Thyroid gland (tissue), 4 donors: ENCODE measurements at regions not wholly inside any gene's neighbourhood (a gene's known extent, or its start where the extent isn't known, plus 50 kb on each side); places are given as distances from the start of the nearest gene placed in this dataset.

ENCODE experiments used
- DNase-seq, 2 donors: peaks; one replicate each; pipeline ENCODE4 v3.0.0-alpha.2; 2019
- H3K27ac ChIP-seq, 3 donors: fragments of 200-600 bp; sonication (generic); 1 replicate in 2 of 3; 2 replicates in 1 of 3; pipeline ENCODE4 v1.5.1; 2016 to 2019; ENCODE audit warnings: mild to moderate bottlenecking in 1 of 3, moderate library complexity in 1 of 3
- H3K27me3 ChIP-seq: fragments of 200-600 bp; sonication (generic); one replicate; pipeline ENCODE4 v1.5.1; 2019
- H3K36me3 ChIP-seq, 2 donors: fragments of 200-600 bp; sonication (generic); one replicate each; pipeline ENCODE4 v1.5.1; 2016 to 2019
- H3K4me1 ChIP-seq, 2 donors: fragments of 200-600 bp; sonication (generic); one replicate each; pipeline ENCODE4 v1.5.1; 2017 to 2019
- H3K4me3 ChIP-seq, 3 donors: fragments of 200-600 bp; sonication (generic); replicated peaks in 1 of 3; 1 replicate in 2 of 3; 2 replicates in 1 of 3; pipeline ENCODE4 v1.5.1; 2016; ENCODE audit warnings: mild to moderate bottlenecking in 1 of 3
- H3K9me3 ChIP-seq: fragments of 200-600 bp; sonication (generic); one replicate; pipeline ENCODE4 v1.5.1; 2017
- POLR2A ChIP-seq, 2 donors: fragments of 450-650 bp; IDR thresholded peaks; one replicate each; pipeline ENCODE4 v1.6.1; 2017; ENCODE audit warnings: antibody characterized with exemption in 2 of 2, mild to moderate bottlenecking in 2 of 2, moderate library complexity in 1 of 2
- WGBS, 2 donors: methylation state at CpG; one replicate each; pipeline ENCODE4 v1.1.5; 2017; 5-methylcytosine and 5-hydroxymethylcytosine counted together
- intact Hi-C: fragments of 100-400 bp; cut with DNase I; formaldehyde crosslinking; loops from one replicate; pipeline ENCODE4 v1.15.1; 2023
- TF ChIP-seq, protein P1 (sequence below), 6 experiments: fragments of 200-600 bp in 3 of 6; fragments of 450-650 bp in 3 of 6; sonication (generic) in 3 of 6; IDR thresholded peaks; one replicate each; pipeline ENCODE4 v1.5.1; 2016 to 2019; ENCODE audit warnings: antibody characterized with exemption in 6 of 6, mild to moderate bottlenecking in 2 of 6, inconsistent platforms in 1 of 6, moderate library complexity in 1 of 6

DNA sequence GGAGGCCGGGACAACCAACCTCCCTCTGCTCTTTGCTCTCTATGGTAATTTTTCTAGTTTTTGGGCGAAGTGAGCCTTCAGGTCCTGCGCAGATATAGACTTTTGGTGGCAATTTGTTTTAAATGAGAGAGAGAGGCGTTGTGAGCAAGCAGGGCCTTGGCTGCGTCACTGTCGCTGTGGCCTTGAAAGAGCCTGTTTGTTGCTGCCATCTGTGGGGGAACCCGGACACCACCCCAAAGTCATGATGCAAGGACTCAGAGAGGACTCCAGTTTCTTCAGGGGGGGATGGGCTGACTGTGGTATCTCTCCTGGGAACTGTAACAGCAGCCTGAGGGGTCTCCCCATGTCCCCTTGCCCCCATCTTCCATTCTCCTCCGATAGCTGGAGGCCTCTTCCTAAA is 462.7 kb upstream of the SULF2 start:
- Histone ChIP-seq H3K27me3 (no peaks in the 10 kb centered on the region), H3K27ac (no peak overlapping the region), H3K36me3 (no peaks in the 10 kb centered on the region), H3K4me1 (peaks cover 0 to 4% of the 10 kb centered on the region in 2 donors), H3K4me3 (no peak overlapping the region), H3K9me3 (no peaks in the 10 kb centered on the region)
- TF ChIP-seq, protein P1, sequence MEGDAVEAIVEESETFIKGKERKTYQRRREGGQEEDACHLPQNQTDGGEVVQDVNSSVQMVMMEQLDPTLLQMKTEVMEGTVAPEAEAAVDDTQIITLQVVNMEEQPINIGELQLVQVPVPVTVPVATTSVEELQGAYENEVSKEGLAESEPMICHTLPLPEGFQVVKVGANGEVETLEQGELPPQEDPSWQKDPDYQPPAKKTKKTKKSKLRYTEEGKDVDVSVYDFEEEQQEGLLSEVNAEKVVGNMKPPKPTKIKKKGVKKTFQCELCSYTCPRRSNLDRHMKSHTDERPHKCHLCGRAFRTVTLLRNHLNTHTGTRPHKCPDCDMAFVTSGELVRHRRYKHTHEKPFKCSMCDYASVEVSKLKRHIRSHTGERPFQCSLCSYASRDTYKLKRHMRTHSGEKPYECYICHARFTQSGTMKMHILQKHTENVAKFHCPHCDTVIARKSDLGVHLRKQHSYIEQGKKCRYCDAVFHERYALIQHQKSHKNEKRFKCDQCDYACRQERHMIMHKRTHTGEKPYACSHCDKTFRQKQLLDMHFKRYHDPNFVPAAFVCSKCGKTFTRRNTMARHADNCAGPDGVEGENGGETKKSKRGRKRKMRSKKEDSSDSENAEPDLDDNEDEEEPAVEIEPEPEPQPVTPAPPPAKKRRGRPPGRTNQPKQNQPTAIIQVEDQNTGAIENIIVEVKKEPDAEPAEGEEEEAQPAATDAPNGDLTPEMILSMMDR (IDR thresholded peaks at IDR 0.05) = no peak
- no peak for TF ChIP-seq POLR2A (IDR thresholded peaks at IDR 0.05)
- WGBS, 2 donors = 87 to 95% methylated on average over 8 of the region's 8 CpGs
- intact Hi-C loops = no loop called here
- no peak for DNase-seq

DNA sequence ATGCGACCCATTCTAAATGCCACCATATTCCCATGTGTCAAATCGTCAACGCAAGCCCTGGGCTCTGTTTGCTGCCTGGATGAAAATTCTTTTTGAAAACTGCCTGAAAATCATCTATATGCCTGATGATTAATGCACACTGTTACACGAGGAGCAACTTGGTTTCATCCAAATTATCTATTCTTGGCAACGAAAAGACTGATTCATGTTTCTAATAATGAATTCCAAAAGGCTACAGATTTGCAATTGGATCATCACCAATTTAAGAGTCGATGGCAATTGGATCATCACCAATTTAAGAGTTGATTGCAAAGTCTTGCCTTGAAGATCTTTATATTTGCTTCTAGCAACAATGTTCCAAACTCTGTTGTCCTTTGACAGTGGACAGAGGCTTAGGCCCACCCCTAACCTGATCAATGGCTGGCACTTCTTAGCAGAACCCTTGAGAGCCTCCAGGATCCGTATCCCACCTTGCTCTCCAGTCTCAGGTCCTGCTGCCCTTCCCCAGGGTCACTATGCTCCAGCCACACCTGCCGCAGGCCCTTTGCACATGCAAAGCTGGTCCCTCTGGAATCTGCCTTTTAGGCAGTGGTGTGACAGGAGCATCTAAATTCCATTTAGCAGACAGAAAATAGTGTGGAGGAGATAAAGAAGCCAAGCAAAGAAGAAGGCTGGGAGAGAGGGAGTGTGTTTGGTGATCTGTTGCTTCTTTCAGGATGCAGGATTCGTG is 460.9 kb upstream of the SULF2 start:
- Histone ChIP-seq H3K27me3 (no peaks in the 10 kb centered on the region), H3K4me1 (peaks cover 0 to 7% of the 10 kb centered on the region in 2 donors), H3K36me3 (no peaks in the 10 kb centered on the region), H3K4me3 (no peak overlapping the region), H3K27ac (no peak overlapping the region), H3K9me3 (no peaks in the 10 kb centered on the region)
- 85 to 87% methylated on average over 9 of the region's 9 CpGs for WGBS, 2 donors
- intact Hi-C loops = no loop called here
- TF ChIP-seq, protein P1 (IDR thresholded peaks at IDR 0.05) = no peak
- TF ChIP-seq POLR2A (IDR thresholded peaks at IDR 0.05) = no peak
- no peak for DNase-seq

DNA sequence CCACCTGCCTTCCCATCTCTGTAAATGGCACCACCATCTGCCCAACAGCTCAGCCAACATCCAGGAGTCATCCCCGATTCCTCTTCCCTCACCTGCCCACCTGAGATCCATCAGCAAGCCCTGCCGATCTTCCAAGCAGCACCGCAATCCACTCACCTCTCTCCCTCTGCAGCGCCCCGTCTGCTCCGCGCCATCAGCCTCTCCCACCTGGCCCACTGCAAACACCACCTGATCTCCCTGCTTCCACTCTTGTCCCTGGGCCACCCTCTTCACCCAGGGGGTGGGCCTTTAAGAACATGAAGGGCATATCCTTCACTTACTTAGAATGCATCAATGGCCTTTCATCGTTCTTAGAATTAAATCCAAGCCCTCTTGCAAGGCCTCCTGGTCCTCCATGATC is 457.3 kb upstream of the SULF2 start:
- no peak overlapping the region for H3K4me3 ChIP-seq
- no peaks in the 10 kb centered on the region for H3K36me3 ChIP-seq
- H3K9me3 ChIP-seq = no peaks in the 10 kb centered on the region
- no peaks in the 10 kb centered on the region for H3K27me3 ChIP-seq
- H3K27ac ChIP-seq = no peak overlapping the region
- DNase-seq = no peak
- peaks cover 0 to 7% of the 10 kb centered on the region in 2 donors for H3K4me1 ChIP-seq
- intact Hi-C loops = no loop called here
- TF ChIP-seq POLR2A (IDR thresholded peaks at IDR 0.05) = no peak
- TF ChIP-seq, protein P1 (IDR thresholded peaks at IDR 0.05) = no peak
- WGBS, 2 donors = 89% methylated on average over 8 of the region's 8 CpGs

DNA sequence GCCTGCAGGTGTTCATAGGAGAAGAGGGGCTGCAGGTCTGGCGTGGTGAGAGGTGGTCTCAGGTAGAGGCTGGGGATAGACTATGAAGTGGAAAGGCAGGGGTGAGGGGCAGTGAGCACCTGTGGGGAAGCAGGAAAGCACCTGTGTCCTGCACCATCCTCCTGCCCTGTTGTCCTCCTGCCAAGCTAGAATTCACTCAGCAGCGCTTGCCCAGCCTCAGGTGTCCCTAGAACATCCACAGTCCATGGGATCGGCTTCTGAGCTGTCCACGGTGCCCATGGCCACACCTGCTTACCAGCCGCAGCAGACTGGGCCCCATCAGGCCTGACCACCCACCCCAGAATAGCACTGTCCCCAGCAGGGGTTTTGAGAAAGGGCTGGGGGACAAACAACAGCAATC is 456.2 kb upstream of the SULF2 start:
- H3K36me3 ChIP-seq = no peaks in the 10 kb centered on the region
- H3K27ac ChIP-seq = no peak overlapping the region
- H3K4me3 ChIP-seq = no peak overlapping the region
- TF ChIP-seq, protein P1 (IDR thresholded peaks at IDR 0.05) = no peak
- TF ChIP-seq POLR2A (IDR thresholded peaks at IDR 0.05) = no peak
- no peaks in the 10 kb centered on the region for H3K9me3 ChIP-seq
- WGBS, 2 donors = 89 to 90% methylated on average over 4 to 5 of the region's 5 CpGs
- no peaks in the 10 kb centered on the region for H3K27me3 ChIP-seq
- peaks cover 0 to 7% of the 10 kb centered on the region in 2 donors for H3K4me1 ChIP-seq
- no peak for DNase-seq
- intact Hi-C loops = no loop called here

DNA sequence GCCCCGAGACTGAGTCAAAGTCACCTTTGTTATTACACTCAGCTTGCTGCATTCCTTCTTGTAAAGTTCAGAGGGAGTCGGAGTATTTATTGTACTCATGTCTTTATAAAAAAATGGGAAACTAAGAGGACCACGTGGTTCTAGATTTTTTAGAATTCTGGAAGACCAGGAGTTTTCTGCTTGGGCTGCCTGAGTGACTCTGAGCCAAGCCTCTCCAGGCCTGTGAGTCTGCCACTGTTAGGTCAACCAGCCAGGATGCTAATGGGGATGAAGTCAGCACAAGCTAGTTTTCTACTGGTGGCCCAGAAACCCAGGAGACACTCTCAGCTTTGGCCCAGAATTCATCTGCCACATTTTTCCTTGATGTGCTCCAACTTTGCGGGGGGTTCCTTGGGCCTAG is 453.5 kb upstream of the SULF2 start:
- peaks cover 0 to 7% of the 10 kb centered on the region in 2 donors for H3K4me1 ChIP-seq
- H3K4me3 ChIP-seq = no peak overlapping the region
- intact Hi-C loops = no loop called here
- H3K9me3 ChIP-seq = no peaks in the 10 kb centered on the region
- no peaks in the 10 kb centered on the region for H3K27me3 ChIP-seq
- H3K27ac ChIP-seq = no peak overlapping the region
- 71 to 75% methylated on average over 4 of the region's 4 CpGs for WGBS, 2 donors
- no peak for DNase-seq
- TF ChIP-seq, protein P1 (IDR thresholded peaks at IDR 0.05) = no peak
- no peaks in the 10 kb centered on the region for H3K36me3 ChIP-seq
